Ascending aorta (tissue), 2 donors: ENCODE measurements at regions not wholly inside any gene's neighbourhood (a gene's known extent, or its start where the extent isn't known, plus 50 kb on each side); places are given as distances from the start of the nearest gene placed in this dataset.
A peak's percentile ranks its signal among the peaks of the same experiment; 100 is the strongest.
"Not testable (repeated sequence)": the region's sequence is repeated elsewhere in the genome, so short reads cannot be mapped to it uniquely, and the experiment has no call there.

Experiments used
- DNase-seq, 2 donors: peaks; one replicate each; pipeline ENCODE4 v3.0.0-alpha.2; 2019; ENCODE audit warnings: low spot score in 2 of 2
- H3K27ac ChIP-seq, 2 donors: fragments of 200-600 bp; sonication (generic); one replicate each; pipeline ENCODE4 v1.5.1; 2016 to 2017; ENCODE audit warnings: mild to moderate bottlenecking in 1 of 2
- H3K27me3 ChIP-seq: fragments of 200-600 bp; sonication (generic); one replicate; pipeline ENCODE4 v1.5.1; 2017
- H3K36me3 ChIP-seq, 2 donors: fragments of 200-600 bp; sonication (generic); one replicate each; pipeline ENCODE4 v1.5.1; 2016
- H3K4me1 ChIP-seq, 2 donors: fragments of 200-600 bp; sonication (generic); one replicate each; pipeline ENCODE4 v1.5.1; 2016 to 2017; ENCODE audit warnings: mild to moderate bottlenecking in 1 of 2
- H3K4me3 ChIP-seq, 2 donors: fragments of 200-600 bp; sonication (generic); one replicate each; pipeline ENCODE4 v1.5.1; 2016 to 2017; ENCODE audit warnings: mild to moderate bottlenecking in 1 of 2
- H3K9me3 ChIP-seq, 2 donors: fragments of 200-600 bp; sonication (generic); one replicate each; pipeline ENCODE4 v1.5.1; 2016
- intact Hi-C: fragments of 100-400 bp; cut with DNase I; formaldehyde crosslinking; loops from one replicate; pipeline ENCODE4 v1.15.1; 2023
- TF ChIP-seq, protein P1 (sequence below), 3 experiments: fragments of 200-600 bp in 2 of 3; fragments of 450-650 bp in 1 of 3; sonication (generic) in 2 of 3; IDR thresholded peaks; one replicate each; pipeline ENCODE4 v1.5.1; 2016 to 2019; ENCODE audit warnings: antibody characterized with exemption in 3 of 3, mild to moderate bottlenecking in 1 of 3, moderate library complexity in 1 of 3

DNA sequence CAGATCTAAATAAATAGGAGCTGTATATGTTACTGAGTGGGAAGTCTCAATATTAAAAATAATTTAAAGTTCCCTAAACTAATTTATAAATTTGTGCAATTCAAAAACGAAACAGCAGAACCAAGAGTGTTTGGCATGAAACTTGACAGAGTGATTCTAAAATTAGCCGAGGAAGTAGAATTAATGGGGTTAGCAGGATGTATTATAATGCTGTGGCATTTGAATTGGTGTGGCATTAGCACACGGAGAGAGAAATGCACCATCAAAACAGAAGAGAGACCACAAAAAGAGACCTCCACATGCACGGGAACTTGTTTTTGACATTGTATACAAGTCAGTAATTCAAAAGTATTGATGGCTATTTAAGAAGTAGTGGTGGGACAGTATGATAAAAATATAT, 366.0 kb upstream of the RGS6 start:
- DNase-seq = no peak
- no peaks in the 10 kb centered on the region for H3K27me3 ChIP-seq
- no peaks in the 10 kb centered on the region for H3K9me3 ChIP-seq
- H3K4me3 ChIP-seq = no peak overlapping the region
- intact Hi-C loops = no loop called here
- no peaks in the 10 kb centered on the region for H3K4me1 ChIP-seq
- no peaks in the 10 kb centered on the region for H3K36me3 ChIP-seq
- H3K27ac ChIP-seq = no peak overlapping the region
- TF ChIP-seq, protein P1, sequence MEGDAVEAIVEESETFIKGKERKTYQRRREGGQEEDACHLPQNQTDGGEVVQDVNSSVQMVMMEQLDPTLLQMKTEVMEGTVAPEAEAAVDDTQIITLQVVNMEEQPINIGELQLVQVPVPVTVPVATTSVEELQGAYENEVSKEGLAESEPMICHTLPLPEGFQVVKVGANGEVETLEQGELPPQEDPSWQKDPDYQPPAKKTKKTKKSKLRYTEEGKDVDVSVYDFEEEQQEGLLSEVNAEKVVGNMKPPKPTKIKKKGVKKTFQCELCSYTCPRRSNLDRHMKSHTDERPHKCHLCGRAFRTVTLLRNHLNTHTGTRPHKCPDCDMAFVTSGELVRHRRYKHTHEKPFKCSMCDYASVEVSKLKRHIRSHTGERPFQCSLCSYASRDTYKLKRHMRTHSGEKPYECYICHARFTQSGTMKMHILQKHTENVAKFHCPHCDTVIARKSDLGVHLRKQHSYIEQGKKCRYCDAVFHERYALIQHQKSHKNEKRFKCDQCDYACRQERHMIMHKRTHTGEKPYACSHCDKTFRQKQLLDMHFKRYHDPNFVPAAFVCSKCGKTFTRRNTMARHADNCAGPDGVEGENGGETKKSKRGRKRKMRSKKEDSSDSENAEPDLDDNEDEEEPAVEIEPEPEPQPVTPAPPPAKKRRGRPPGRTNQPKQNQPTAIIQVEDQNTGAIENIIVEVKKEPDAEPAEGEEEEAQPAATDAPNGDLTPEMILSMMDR (IDR thresholded peaks at IDR 0.05) = no peak

DNA sequence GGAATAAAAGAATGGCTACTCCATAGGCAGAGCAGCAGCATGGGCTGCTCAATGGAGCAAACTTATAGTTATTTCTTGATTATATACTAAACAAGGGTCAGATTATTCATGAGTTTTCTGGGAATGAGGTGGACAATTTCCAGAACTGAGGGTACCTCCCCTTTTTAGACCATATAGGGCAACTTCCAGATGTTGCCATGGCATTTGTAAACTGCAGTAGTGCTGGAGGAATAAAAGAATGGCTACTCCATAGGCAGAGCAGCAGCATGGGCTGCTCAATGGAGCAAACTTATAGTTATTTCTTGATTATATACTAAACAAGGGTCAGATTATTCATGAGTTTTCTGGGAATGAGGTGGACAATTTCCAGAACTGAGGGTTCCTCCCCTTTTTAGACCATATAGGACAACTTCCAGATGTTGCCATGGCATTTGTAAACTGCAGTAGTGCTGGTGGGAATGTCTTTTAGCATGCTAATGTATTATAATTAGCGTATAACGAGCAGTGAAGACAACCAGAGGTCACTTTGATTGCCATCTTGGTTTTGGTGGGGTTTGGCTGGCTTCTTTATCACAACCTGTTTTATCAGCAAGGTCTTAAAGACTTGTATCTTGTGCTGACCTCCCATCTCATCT, 364.6 kb upstream of the RGS6 start:
- H3K4me1 ChIP-seq, H3K27ac ChIP-seq, intact Hi-C loops, DNase-seq, H3K36me3 ChIP-seq, H3K4me3 ChIP-seq, H3K27me3 ChIP-seq, H3K9me3 ChIP-seq: not testable (repeated sequence)

DNA sequence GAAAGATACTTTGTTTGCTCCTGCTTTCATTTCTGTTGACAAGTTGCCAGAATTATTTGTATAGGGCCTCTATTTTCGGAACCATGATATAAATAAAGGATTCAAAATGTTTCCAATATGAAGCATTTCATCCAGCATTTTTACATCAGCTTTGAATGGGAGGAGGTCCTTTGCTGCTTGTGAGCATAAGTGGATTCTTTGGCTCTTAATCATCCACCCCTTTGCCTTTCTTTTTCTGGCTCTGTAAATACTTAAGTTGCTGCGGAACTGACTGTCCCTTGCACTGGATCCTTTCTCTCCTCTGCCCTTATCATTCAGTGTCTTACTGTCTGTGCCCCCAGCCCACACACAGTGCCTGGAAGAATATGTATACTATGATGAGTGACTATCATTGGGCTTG, 357.3 kb upstream of the RGS6 start:
- intact Hi-C loops = no loop called here
- TF ChIP-seq, protein P1 (IDR thresholded peaks at IDR 0.05) = no peak

DNA sequence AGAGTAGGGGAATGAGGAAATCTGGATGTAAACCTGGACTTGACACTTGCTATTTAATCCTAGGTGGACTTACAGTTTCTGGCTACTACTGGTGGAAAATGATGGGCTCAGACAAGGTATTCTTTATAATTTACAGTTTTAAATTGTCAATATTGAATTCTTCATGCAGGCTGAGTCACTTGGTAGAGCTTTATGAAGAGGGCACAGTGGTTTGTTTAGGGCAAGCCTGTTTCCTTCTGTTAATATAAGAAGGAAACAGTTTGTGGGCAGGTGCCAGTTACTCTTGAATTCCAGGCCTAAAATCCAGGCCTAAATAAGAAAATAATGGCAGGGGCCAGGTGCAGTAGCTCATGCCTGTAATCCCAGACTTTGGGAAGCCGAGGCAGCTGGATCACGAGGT, 355.8 kb upstream of the RGS6 start:
- Histone ChIP-seq H3K4me1 (peaks cover 0 to 5% of the 10 kb centered on the region in 2 donors), H3K9me3 (no peaks in the 10 kb centered on the region), H3K4me3 (no peak overlapping the region), H3K27me3 (no peaks in the 10 kb centered on the region), H3K27ac (no peak overlapping the region), H3K36me3 (no peaks in the 10 kb centered on the region)
- no peak for DNase-seq
- TF ChIP-seq, protein P1 (IDR thresholded peaks at IDR 0.05) = no peak
- intact Hi-C loops = no loop called here

More for the DNA sequence above, 357.3 kb upstream of the RGS6 start:
- no peak for DNase-seq
- H3K27me3 ChIP-seq = no peaks in the 10 kb centered on the region
- peaks cover 0 to 5% of the 10 kb centered on the region in 2 donors for H3K4me1 ChIP-seq
- H3K4me3 ChIP-seq = no peak overlapping the region
- peak overlapping the region in 1 of 2 donors; percentile 18 for H3K27ac ChIP-seq
- no peaks in the 10 kb centered on the region for H3K9me3 ChIP-seq
- no peaks in the 10 kb centered on the region for H3K36me3 ChIP-seq

DNA sequence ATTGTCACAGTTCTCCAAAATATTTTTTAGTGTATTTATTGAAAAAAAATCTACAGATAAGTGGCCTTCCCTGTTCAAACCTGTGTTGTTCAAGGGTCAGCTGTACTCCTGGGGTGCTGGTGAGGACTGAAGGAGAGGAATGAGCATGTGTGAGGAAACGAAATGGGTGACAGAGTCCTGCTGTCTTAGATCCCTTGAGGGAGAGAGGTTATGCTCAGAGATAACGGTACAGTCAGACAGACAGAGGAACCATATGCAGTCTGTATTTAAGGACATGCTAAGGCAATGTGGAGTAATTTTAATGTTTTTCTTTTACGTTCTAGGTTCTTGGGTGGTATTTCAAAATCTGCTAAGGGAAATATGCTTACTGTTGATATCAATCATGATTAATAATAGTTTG, 352.9 kb upstream of the RGS6 start:
- Histone ChIP-seq H3K27me3 (no peaks in the 10 kb centered on the region), H3K4me3 (no peak overlapping the region), H3K9me3 (no peaks in the 10 kb centered on the region), H3K27ac (no peak overlapping the region), H3K4me1 (peaks cover 0 to 8% of the 10 kb centered on the region in 2 donors), H3K36me3 (no peaks in the 10 kb centered on the region)
- intact Hi-C loops = no loop called here
- no peak for DNase-seq
- TF ChIP-seq, protein P1 (IDR thresholded peaks at IDR 0.05) = no peak

DNA sequence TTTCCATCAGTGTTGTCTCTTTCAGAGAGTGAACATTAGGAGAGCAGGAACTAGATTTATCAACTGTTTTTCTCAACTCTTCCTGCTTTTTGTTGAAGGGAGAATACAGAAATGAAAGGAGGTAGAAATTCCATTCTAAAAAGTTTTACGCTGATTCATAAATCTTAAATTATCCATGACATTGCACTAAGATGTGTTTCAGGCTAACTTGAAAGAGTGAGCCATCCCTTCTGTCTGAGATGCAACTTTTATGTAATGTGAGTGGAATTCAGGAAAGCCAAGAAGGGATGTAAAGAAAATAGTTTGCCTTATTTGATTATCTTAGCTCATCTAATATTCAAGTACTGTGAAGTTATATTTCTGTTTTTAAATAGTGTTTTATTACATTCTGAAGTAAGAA, 349.5 kb upstream of the RGS6 start:
- H3K36me3 ChIP-seq = no peaks in the 10 kb centered on the region
- intact Hi-C loops = no loop called here
- H3K27me3 ChIP-seq = no peaks in the 10 kb centered on the region
- H3K27ac ChIP-seq = peak overlapping the region in 1 of 2 donors; percentile 25
- H3K4me1 ChIP-seq = peaks cover 0 to 8% of the 10 kb centered on the region in 2 donors
- TF ChIP-seq, protein P1 (IDR thresholded peaks at IDR 0.05) = no peak
- no peaks in the 10 kb centered on the region for H3K9me3 ChIP-seq
- H3K4me3 ChIP-seq = no peak overlapping the region
- no peak for DNase-seq
